ACHN (cell line): ENCODE measurements at regions not wholly inside any gene's neighbourhood (a gene's known extent, or its start where the extent isn't known, plus 50 kb on each side); places are given as distances from the start of the nearest gene placed in this dataset.
"Not testable (repeated sequence)": the region's sequence is repeated elsewhere in the genome, so short reads cannot be mapped to it uniquely, and the experiment has no call there.

ENCODE experiments used
- DNase-seq: peaks from one replicate; pipeline ENCODE4 v3.0.0-alpha.2; 2015
- in situ Hi-C: cut with HindIII; loops from 2 replicates; pipeline ENCODE4 v1.10.0; 2017; ENCODE audit warnings: low sequenced_read_pairs, low pct_ligation_motif_present, low pct_unique_long_range_greater_than_20kb

DNA sequence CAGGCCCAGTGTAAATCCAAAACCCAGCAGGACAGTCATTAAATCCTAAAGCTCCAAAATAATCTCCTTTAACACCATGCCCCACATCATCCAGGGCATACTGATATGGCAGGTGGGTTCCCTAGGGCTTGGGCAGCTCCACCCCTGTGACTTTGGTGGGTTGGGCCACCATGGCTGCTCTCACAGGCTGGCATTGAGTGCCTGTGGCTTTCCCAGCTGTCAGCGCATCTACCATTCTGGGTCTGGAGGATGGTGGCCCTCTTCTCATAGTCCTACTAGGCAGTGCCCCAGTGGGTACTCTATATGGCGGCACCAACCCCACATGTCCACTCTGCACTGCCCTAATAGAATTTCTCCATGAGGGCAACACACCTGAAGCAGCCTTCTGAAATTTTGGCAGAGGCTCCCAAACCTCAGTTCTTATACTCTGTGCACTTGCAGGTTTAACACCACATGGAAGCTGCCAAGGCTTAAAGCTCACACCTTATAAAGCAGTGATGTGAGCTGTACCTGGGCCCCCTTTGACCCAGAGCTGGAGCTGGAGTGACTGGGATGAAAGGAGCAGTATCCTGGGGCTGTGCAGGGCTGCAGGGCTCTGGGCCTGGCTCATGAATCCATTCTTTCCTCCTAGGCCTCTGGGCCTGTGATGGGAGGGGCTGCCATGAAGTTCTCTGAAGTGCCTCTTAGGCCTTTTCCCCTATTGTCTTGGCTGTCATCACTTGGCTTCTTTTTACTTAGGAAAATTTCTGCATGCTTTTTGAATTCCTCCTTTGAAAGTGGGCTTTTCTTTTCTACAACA lies 765.5 kb upstream of the EPHA7 start:
- in situ Hi-C loops = no loop called here
- DNase-seq = no peak

DNA sequence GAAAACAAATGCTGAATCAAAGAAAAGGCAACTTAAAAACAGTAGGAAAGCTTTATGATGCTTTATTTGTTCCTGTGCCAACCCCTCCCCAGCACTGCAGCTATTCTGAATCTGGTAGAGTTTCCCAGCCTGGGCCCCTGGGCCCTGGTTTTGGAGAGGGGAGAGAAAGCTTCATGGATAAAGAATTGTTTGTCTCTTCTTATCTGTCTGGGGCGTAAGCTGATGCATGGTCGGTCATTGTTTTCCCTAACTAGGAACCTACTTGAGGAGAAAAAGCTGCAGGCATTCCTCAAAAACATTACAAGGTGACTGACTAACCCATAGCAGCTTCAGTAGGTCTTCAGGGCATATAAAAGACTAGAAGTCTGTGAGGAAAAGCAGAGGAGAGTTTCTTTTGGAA lies 758.1 kb upstream of the EPHA7 start:
- in situ Hi-C loops = no loop called here
- DNase-seq = no peak

DNA sequence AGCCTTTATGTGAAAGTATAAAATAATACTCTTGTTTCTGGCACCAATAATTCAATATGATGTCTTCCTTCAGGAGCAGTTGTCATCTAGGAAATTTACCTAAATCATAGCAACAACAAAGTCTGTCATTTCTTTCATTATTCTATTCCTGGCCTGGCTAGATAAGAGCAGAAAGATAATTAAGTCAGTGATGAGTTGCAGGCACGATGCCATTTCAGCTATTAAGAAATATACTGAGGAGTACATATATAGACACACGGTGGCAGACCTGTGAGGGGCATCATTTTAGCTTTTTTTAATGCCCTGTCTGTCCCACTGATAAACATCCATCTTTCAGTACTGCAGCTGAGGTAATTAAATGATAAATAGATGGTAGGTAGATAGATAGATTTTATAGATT lies 756.1 kb upstream of the EPHA7 start:
- in situ Hi-C loops = no loop called here
- no peak for DNase-seq

DNA sequence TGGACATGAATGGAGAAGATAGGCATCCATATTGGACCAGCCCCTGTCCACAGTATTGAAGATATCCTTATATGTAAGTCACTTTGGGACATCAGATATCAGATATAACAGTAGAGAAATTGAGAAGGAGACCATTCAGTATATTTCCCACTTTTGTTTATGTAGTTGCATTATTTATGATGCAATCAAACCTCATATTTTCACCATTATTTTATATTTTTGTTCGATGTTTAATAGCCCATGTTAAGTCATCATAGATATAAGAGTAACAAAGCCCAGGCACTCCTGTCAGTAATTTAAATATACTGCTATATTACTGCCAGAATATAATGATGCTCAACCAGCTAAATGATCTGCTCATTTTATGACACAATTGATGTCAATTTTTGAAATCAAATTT lies 744.5 kb upstream of the EPHA7 start:
- DNase-seq = no peak
- in situ Hi-C loops = no loop called here

DNA sequence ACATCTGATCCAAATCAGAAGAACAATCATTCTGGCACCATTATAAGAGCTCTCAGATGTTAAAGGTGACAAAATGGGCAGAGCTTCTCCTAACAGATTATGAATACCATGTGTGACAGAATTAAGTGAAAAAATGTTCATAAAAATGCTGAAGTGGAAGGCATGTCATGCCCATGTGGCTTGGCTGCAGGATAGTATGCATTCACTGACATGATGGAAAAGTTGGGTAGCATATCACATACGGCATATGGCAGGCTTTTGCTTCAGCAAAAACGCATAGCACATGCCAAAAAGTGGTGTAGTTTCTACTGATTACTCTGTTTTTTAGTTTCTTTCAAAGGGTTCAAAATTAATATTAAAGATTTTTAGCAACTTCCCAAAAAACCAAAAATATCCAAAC lies 731.5 kb upstream of the EPHA7 start:
- in situ Hi-C loops = no loop called here
- DNase-seq = no peak

DNA sequence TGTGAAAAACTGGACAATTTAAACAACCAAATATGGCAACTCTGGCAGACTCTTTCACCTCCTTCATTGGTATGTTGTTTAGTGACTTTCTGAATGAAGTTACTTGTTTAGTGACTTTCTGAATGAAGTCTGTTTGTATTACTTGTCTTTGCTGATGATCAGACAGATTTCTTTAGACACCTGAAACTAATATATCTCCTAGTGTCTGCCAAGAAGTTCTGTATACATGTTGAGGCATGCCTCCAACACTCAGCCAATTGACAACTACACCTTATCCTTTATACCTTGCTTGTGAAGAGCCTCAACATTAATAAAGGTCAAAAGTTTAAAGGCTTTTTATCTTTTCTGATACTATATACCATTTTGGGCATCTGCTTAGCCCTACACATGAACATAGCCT lies 725.4 kb upstream of the EPHA7 start:
- in situ Hi-C loops = no loop called here
- DNase-seq = no peak

DNA sequence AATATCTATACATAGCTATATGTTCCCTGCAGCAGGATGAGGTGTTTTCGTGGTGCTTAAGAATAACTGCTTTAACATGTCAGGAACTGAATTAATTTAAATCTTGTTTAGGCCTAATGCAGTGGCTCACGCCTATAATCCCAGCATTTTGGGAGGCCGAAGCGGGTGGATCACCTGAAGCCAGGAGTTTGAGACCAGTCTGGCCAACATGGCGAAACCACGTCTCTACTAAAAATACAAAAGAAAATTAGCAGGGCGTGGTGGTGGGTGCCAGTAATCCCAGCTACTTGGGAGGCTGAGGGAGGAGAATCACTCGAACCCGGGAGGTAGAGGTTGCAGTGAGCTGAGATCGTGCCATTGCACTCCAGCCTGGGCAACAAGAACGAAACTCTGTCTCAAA lies 717.8 kb upstream of the EPHA7 start:
- in situ Hi-C loops = not testable (repeated sequence)

DNA sequence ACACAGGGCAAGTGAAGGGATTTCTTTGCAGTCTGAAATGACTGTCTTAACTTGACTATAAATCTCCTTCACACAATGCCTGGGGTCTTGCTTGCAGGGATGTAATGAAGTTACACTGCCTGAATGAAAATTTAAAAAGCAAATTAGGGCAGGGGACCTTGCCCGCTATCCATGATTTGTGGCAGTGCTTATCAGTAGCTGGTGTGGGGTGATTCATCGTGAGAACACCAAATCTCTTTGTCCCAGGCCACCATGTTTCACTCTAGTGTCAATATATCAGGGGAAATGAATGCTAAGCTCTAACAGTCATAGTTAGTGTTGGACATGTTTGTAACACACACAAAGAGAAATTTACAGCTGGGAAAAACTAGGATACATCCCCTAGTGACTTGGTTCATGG lies 713.7 kb upstream of the EPHA7 start:
- DNase-seq = no peak
- in situ Hi-C loops = no loop called here

More for the DNA sequence above, 717.8 kb upstream of the EPHA7 start:
- DNase-seq = not testable (repeated sequence)

DNA sequence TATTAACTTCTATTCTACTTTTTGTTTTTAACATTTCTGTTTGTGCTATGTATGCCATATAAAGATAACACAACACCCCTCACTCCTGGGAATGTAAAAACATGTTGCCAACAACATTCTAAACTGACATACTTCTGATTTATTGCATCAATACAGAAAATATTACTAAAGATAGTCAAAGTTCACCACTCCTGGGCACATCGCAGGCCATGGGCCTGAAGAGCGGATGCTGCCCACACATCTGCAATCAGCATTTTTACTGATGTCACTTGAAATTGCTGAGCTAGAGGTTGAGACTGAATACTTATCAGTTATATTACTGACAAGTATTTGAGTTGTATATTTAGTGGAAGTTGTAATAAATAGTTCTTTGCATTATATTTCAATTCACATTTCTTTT lies 711.9 kb upstream of the EPHA7 start:
- DNase-seq = no peak
- in situ Hi-C loops = no loop called here

DNA sequence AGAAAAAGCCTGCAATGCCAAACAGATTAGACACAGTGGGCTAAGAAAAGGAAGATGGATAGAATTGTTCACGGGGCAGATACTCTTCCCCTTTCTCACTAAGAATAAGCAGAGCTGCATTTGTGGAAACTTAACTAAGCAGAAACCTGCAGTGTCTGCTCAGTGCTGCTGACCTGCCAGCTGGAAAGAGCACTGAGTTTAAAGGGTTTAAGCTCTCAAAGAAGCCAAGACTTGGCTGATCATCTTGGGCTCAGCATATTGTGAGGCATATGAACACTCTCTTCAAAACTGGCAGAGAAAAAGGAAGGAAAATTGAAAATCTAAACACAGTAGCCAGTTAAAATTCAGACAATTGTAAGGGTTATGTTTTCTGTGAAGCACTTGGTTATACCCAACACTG lies 711.1 kb upstream of the EPHA7 start:
- no peak for DNase-seq
- in situ Hi-C loops = no loop called here

DNA sequence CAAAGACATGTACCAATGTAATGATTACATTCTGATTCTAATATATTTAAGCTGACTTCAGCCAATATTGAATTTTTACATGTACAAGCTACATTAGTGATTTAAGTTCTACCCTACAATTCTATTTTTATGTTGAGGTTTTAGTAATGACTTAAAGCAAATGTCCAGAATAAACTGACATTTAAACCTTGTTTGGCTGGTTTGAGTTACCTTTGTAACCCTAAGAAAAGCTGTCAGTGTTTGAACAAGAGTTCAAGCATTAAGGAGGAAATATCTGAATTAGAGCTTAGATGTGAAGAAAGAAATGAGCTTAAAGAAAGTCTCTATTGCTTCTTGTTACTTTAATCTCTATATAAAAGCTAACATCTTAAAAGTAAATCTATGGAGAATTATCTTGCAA lies 710.6 kb upstream of the EPHA7 start:
- no peak for DNase-seq
- in situ Hi-C loops = no loop called here

DNA sequence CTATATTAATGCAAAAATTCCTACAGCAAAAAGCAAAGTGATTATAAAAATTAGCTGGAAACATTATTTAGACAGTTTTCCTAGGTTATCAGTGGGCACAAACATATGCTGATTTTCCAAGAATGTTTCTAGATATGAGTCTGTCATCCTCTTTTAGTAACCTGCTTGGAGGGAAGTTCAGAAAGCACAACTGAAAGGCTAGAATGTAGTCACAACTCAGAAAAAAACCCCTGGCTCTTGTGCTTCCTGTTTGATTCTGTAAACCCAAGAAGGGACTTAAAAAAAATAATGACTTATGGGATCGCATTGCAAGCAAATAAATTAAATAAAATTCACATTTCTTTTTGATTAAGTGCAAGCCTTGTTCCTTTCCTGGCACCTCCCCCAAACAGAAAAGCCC lies 708.4 kb upstream of the EPHA7 start:
- in situ Hi-C loops = no loop called here
- no peak for DNase-seq

DNA sequence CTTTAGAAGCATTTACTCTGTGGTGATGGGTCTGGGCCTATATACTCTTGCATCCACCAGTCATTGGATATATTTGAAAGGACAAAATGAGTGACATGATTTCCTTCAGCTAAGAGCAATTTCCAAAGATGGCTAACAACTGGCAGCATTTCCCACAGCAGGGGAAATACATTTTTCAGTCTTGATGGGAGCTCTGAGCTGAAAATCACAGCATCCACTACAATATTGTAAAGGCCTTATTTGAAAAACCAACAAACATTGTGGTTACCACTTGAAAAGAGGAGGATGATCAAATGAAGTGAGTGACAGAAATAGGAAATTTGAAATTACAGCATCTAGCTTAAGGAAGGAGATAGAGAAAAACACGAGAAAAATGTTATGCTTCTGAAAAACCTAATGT lies 705.0 kb upstream of the EPHA7 start:
- DNase-seq = no peak
- in situ Hi-C loops = no loop called here

DNA sequence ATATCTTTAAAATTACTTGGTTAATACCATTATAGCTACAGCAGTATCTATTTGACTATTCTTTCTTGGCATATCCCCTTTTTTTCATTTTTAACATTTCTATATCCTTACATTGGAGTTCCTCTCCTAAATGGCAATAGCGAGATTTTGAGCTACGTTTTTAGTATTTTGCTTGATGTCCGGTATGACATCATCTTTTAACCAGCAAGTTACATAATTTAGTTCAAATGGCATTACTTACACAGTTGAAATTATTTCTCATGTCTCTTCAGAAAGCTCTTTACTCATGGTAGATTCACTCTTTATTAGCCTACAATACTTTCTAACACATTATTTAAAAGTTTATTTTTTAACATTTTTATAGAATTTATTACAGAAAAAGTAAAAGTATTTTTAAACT lies 701.7 kb upstream of the EPHA7 start:
- no peak for DNase-seq
- in situ Hi-C loops = no loop called here

DNA sequence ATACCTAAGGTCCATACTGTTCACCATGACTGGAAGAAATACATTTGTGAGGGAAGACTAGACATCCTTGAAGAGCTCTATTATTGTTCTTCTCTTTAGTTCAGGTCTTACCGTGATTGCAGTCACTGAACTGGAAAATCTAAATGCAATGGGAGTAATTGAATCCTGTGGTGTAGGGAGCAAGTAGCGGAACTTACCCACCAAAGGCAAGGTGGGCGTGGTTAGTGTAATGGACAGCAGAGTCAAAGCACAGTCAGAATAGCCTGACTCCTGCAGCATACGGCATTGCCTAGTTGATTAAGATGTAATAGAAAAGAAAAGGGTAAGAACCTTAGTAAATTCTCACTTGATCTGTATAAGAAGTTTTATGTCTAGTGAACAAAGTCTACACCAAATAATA lies 679.7 kb upstream of the EPHA7 start:
- in situ Hi-C loops = no loop called here

DNA sequence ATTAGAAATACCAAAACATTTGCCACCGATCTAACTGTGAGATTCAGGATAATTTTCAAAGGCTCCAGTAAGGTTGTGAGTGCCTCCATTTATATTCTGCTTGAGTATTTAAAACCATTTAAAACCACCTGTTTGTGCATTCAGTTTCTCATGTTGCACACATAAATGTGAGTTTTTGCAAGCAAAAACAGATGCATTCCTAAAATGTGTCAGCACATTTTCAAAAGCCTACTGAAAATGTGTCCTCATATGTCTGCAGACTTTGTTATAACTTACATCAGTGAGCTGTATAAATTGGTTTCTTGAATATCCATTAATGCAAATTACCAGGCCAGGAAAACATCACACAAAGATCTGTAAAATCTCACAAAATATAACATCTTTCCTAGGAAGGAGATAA lies 676.6 kb upstream of the EPHA7 start:
- in situ Hi-C loops = no loop called here
- DNase-seq = no peak

More for the DNA sequence above, 679.7 kb upstream of the EPHA7 start:
- DNase-seq = no peak

DNA sequence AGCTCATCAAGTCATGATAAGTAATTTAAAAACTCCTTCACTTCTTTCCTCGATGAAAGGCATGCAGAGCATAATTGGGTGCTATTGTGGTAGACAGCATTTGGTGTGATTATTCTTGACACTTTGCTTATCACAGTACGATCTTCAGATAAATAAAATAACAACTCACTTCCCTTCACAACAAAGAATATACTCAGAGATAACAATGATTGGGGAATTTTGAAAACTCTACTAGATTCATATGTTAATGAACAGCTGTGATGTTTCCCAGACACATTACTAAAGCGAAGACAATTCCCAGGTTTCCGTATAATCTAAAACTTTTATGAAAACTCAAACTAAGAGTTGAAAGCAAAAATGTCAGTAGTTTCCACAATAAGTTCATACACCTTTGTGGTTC lies 670.6 kb upstream of the EPHA7 start:
- in situ Hi-C loops = no loop called here
- no peak for DNase-seq

DNA sequence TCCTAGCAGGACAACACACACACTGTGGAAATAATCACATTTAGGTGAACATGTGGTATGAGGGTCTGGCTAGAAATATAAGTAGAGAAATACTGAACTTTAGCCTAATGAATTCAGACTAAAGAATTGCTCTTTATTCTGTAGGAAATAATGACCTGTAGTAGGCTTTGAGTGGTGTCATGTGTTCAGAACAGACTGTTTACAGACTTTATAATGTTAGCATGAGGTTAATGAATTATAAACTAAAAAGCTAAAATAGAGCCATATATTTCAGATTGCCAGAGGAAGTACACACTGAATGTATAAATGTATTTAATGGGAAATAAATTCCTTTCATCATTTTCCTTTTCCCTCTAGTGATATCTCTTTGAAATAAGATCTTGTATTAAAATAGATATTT lies 669.5 kb upstream of the EPHA7 start:
- no peak for DNase-seq
- in situ Hi-C loops = no loop called here

DNA sequence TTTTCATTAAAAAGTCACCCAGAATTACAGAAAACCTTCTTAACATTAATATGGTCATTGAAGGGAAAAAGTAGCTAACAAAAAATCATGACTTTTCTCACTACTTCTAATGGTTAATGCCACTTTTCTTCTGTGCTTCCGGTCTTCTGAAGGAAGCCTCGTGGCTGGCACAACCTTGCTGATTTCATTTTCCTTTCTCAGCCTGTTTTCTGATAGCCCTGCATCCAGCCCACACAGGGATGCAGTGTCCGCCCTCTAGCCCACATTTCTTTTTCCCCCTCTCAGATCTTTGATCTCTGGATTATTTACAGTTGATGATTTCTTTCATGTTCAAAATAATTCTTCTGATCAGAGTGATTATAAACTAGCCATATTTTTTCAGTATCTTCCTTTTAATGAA lies 655.4 kb upstream of the EPHA7 start:
- no peak for DNase-seq
- in situ Hi-C loops = loop anchor here (25.0 kb wide), 1 partner anchor 262 kb away; no protein-coding TSS in a partner anchor

DNA sequence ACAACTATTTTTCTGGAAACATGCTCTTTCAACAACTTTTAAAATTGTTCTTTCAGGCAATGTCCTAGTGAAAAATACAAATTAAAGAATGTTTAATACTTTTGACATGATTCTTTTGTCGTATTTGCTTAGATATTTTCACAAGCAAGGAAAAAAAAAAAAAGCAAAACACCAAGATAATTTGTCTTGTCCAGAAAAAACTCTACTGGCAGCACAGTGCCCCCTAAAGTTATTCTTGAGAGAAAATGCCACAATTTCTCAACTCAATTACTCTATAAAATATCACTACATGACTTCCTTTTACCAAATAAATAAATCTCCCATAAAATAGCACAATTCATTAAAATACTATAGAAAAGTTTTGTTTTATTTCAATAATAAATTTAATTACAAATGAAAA lies 652.5 kb upstream of the EPHA7 start:
- peak; percentile 48 for DNase-seq
- in situ Hi-C loops = loop anchor here (25.0 kb wide), 1 partner anchor 260 kb away; no protein-coding TSS in a partner anchor
